ENCODE measurements at regions not wholly inside any gene's neighbourhood (a gene's known extent, or its start where the extent isn't known, plus 50 kb on each side); places are given as distances from the start of the nearest gene placed in this dataset.
"Not testable (repeated sequence)": the region's sequence is repeated elsewhere in the genome, so short reads cannot be mapped to it uniquely, and the experiment has no call there.

DNA sequence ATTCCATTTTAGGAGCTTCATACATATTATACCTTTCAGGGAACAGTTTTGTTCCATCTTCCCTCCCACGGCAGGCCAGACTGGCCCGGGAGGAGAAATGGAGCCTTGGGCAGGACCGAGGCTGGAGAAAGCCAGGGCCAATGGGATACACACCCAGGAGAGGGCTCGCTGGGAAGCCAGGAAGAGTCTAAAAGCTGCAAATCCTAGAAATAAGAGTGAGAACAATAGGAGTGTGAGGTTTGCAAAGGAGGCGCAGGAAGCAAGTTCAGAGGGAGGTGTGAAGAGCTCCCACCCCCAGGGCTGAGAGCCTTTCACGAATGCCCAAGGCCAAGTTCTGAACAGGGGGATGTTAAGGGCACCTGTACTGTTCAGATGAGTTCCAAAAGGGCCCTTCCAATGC is 67.5 kb upstream of the CPSF6 start:
- in situ Hi-C loops (cut with HindIII; ENCODE audit: low sequenced_read_pairs): loop anchor here (10.0 kb wide), 1 partner anchor 297 kb away; no protein-coding TSS in a partner anchor

DNA sequence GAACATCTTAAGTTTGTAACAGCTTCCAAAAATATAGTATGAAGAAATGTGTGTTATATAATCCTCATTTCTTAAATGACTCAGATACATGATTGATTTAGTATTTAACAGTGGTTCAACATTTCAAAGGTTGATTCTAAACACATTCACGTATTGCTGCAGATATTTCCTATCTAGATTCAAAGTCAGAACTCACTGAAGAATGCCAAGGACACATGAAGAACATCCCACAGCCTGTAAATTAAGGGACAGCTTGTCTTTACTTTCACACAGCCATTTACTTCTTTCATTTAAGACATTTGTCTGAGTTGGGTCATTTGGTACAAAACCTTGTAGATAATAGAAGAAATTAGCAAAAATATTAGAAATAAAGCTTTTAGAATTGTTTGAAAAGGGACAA is 66.9 kb upstream of the CPSF6 start:
- in situ Hi-C loops (cut with HindIII; ENCODE audit: low sequenced_read_pairs): loop anchor here (10.0 kb wide), 1 partner anchor 298 kb away; no protein-coding TSS in a partner anchor

- in situ Hi-C loops (cut with HindIII; ENCODE audit: low sequenced_read_pairs): loop anchor here (10.0 kb wide), 1 partner anchor 299 kb away; no protein-coding TSS in a partner anchor
These were observed 66.0 kb upstream of the CPSF6 start for GRCh38 chr12:69173368-69173767.

DNA sequence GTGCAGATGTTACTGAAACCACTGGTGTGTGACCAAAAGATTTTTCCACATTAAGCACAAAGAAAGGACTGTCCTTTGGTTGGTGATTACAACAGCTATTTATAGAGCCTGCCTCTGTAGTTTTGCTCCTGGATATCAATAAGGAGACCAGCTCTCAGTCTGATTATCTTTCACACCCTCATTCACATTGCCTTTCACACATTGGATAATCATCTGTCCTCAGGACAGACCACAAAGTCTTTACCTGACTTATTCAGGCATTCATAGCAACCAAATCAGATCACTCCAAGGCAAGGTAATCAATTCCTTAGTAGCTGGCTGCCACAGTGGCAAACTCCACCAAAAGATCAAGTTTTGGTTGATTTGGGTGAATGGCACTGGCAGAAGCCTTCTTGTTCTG is 59.6 kb upstream of the CPSF6 start:
- in situ Hi-C loops (cut with HindIII; ENCODE audit: low sequenced_read_pairs): loop anchor here (10.0 kb wide), 1 partner anchor 305 kb away; no protein-coding TSS in a partner anchor

GRCh38 chr12:69187572-69187971 is 51.8 kb upstream of the CPSF6 start:
- in situ Hi-C loops (cut with HindIII; ENCODE audit: low sequenced_read_pairs): not testable (repeated sequence)

- in situ Hi-C loops (cut with HindIII; ENCODE audit: low sequenced_read_pairs): no loop called here
These were observed 49.9 kb upstream of the CPSF6 start for GRCh38 chr12:69189378-69189978.

Data from DLD1 (cell line).